T-helper 2 cell treated with Interferon-gamma antibody and Interleukin-4, amounts not matched to agents 5 μg/mL and 100 μg/mL, for 36 hours (primary cell): ENCODE measurements at regions not wholly inside any gene's neighbourhood (a gene's known extent, or its start where the extent isn't known, plus 50 kb on each side); places are given as distances from the start of the nearest gene placed in this dataset.

Source experiments
- DNase-seq: peaks from one replicate; pipeline ENCODE4 v3.0.0; 2021; ENCODE audit warnings: low spot score
- H3K27ac Mint-ChIP-seq: one replicate; pipeline ENCODE4 v1.8.0; 2021; ENCODE audit warnings: mild to moderate bottlenecking, mixed read lengths
- H3K27me3 Mint-ChIP-seq: one replicate; pipeline ENCODE4 v1.8.0; 2021; ENCODE audit warnings: low read depth, mixed read lengths
- H3K36me3 Mint-ChIP-seq: one replicate; pipeline ENCODE4 v1.8.0; 2021; ENCODE audit warnings: low read depth, mixed read lengths
- H3K4me1 Mint-ChIP-seq: one replicate; pipeline ENCODE4 v1.8.0; 2021; ENCODE audit warnings: low read depth, mixed read lengths
- H3K4me3 Mint-ChIP-seq: one replicate; pipeline ENCODE4 v1.8.0; 2022; ENCODE audit warnings: mild to moderate bottlenecking, moderate library complexity, mixed read lengths
- H3K9me3 Mint-ChIP-seq: one replicate; pipeline ENCODE4 v1.8.0; 2021; ENCODE audit warnings: mixed read lengths

- no peaks in the 10 kb centered on the region for H3K36me3 Mint-ChIP-seq
- H3K27me3 Mint-ChIP-seq = no peaks in the 10 kb centered on the region
- no peak overlapping the region for H3K27ac Mint-ChIP-seq
- H3K4me1 Mint-ChIP-seq = peaks cover 10% of the 10 kb centered on the region
- no peak overlapping the region for H3K4me3 Mint-ChIP-seq
- no peak for DNase-seq
- no peaks in the 10 kb centered on the region for H3K9me3 Mint-ChIP-seq
Measured at GRCh38 chrX:42098900-42099299, 175.5 kb upstream of the CASK start.

- no peak overlapping the region for H3K27ac Mint-ChIP-seq
- H3K4me1 Mint-ChIP-seq = peaks cover 9% of the 10 kb centered on the region
- H3K27me3 Mint-ChIP-seq = no peaks in the 10 kb centered on the region
- no peak for DNase-seq
- H3K36me3 Mint-ChIP-seq = no peaks in the 10 kb centered on the region
- H3K9me3 Mint-ChIP-seq = no peaks in the 10 kb centered on the region
- H3K4me3 Mint-ChIP-seq = no peak overlapping the region
Measured at GRCh38 chrX:42097486-42097885, 174.1 kb upstream of the CASK start.

GRCh38 chrX:42096265-42096920, 173.0 kb upstream of the CASK start:
- no peak for DNase-seq
- Mint-ChIP-seq H3K36me3 (no peaks in the 10 kb centered on the region), H3K4me3 (no peak overlapping the region), H3K4me1 (peaks cover 9% of the 10 kb centered on the region), H3K9me3 (no peaks in the 10 kb centered on the region), H3K27ac (no peak overlapping the region), H3K27me3 (no peaks in the 10 kb centered on the region)

GRCh38 chrX:42094218-42094617, 170.9 kb upstream of the CASK start:
- peaks cover 18% of the 10 kb centered on the region for H3K4me1 Mint-ChIP-seq
- H3K36me3 Mint-ChIP-seq = no peaks in the 10 kb centered on the region
- no peaks in the 10 kb centered on the region for H3K9me3 Mint-ChIP-seq
- peak overlapping the region; percentile 31 for H3K27ac Mint-ChIP-seq
- no peak for DNase-seq
- no peaks in the 10 kb centered on the region for H3K27me3 Mint-ChIP-seq
- H3K4me3 Mint-ChIP-seq = no peak overlapping the region

DNA sequence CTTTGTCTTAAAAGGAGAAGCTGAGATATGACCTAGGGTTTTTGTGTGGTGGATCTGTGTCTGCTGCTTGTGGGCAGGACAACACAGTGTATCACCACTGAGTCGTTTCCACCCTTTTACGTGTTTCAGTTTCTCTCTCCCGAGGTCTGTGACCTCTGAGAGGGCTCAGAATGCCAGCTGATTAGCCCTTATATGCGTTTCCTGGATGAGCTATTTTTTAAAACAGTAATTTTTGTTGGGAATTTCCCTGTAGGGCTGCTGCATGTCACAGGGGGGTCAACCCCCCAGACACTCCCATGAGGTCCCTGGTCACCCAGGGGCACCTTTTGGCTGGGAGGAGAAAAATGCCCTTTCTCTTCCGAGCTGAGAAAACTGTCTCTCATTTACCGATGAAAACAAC, 170.4 kb upstream of the CASK start:
- Mint-ChIP-seq H3K4me3 (no peak overlapping the region), H3K9me3 (no peaks in the 10 kb centered on the region), H3K27ac (peak overlapping the region; percentile 31), H3K27me3 (no peaks in the 10 kb centered on the region), H3K4me1 (peaks cover 20% of the 10 kb centered on the region), H3K36me3 (no peaks in the 10 kb centered on the region)
- peak; percentile 9 for DNase-seq

DNA sequence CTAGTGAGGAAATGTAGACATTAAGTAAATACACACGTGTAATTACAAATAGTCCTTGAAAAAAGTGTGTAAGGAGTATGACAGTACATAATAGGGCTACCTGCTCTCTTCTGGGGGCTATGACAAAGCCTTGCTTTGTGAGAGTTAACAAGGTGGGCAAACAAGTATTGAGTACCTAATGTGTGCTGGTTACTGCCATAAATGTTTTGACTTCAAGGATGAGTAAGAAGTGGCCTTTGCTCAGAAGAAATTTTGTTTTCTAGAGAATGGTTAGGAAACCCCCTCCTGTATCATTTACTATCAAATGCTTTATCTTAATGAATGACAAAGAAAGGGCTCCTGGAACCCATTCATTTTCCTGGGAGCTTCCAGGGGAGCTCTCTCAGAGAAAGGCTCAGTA, 167.0 kb upstream of the CASK start:
- Mint-ChIP-seq H3K36me3 (no peaks in the 10 kb centered on the region), H3K4me1 (peaks cover 20% of the 10 kb centered on the region), H3K27me3 (no peaks in the 10 kb centered on the region), H3K4me3 (no peak overlapping the region), H3K9me3 (no peaks in the 10 kb centered on the region), H3K27ac (no peak overlapping the region)
- no peak for DNase-seq

DNA sequence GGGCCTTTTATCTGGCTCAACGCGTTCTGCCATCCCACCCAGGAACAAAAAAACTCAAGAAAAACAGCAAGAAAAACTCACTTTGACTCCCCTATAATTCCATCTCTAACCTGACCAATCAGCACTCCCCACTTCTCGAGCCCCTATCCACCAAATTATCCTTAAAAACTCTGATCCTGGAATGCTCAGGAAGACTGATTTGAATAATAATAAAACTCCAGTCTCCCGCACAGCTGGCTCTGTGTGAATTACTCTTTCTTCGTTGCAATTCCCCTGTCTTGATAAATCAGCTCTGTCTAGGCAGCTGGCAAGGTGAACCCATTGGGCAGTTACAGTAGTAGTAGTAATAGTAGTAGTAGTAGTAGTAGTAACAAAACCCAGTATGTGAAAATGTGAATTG, 165.7 kb upstream of the CASK start:
- Mint-ChIP-seq H3K27ac (no peak overlapping the region), H3K9me3 (no peaks in the 10 kb centered on the region), H3K36me3 (no peaks in the 10 kb centered on the region), H3K4me3 (no peak overlapping the region), H3K4me1 (peaks cover 16% of the 10 kb centered on the region), H3K27me3 (no peaks in the 10 kb centered on the region)
- DNase-seq = no peak

DNA sequence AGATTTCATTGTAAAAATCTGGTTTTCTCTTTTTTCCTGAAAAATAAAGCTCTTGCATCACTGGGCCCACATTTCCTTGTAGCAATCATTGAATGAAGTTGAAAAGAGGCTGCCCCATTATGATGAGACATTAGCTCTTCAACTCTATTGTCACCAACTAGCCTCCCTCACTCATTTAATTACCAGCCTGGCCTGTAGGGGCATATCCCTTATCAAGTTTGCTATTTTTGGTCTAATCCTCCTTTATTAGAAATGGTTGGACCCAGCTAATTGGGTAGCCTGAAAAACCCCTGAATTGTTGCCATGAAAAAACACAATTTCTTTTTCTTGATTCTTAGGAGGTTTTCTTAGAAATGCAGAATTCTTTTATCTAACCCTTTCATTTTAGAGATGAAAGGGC, 164.6 kb upstream of the CASK start:
- Mint-ChIP-seq H3K36me3 (no peaks in the 10 kb centered on the region), H3K27ac (no peak overlapping the region), H3K4me1 (peaks cover 11% of the 10 kb centered on the region), H3K9me3 (no peaks in the 10 kb centered on the region), H3K4me3 (no peak overlapping the region), H3K27me3 (no peaks in the 10 kb centered on the region)
- no peak for DNase-seq

DNA sequence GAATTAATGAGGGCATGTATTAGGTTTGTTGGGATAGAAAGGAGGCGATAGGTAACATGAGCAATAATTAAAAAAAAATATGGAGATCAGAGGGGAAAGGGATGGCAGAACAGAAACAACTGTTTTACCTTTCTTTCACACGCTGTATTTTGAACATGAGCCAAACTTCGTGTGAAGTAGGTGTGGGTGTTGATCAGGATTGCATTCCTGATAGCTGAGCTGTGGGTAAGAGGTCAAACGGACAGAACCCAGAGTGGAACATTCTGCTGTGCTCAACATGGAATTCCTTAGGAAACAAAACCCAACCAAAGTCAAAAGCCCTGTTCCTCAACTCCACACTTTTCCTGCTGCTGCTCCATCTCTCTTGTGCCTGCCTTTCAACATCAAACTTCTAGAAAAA, 162.5 kb upstream of the CASK start:
- no peaks in the 10 kb centered on the region for H3K36me3 Mint-ChIP-seq
- H3K27ac Mint-ChIP-seq = no peak overlapping the region
- no peaks in the 10 kb centered on the region for H3K27me3 Mint-ChIP-seq
- H3K9me3 Mint-ChIP-seq = no peaks in the 10 kb centered on the region
- H3K4me1 Mint-ChIP-seq = peaks cover 11% of the 10 kb centered on the region
- no peak overlapping the region for H3K4me3 Mint-ChIP-seq
- DNase-seq = no peak

DNA sequence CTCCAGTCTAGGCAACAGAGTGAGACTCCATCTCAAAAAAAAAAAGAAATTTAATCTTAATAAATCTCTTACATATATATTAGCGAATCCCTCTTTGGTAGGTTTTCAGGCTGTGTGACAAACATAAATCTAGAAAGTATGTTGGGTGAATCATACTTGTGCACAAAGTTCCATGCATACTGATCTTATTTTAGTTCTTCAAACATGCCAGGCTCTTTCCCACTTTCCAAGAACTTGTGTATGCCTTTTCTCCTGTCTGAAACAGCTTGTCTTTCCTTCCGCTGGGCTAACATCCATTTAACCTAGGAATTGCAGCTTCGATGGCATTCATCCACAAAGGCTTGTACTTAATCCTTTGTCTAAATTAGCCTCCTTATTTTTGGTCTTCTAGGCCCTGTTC, 156.6 kb upstream of the CASK start:
- Mint-ChIP-seq H3K4me1 (peaks cover 5% of the 10 kb centered on the region), H3K4me3 (no peak overlapping the region), H3K27ac (no peak overlapping the region), H3K9me3 (peaks cover 6% of the 10 kb centered on the region), H3K36me3 (no peaks in the 10 kb centered on the region), H3K27me3 (no peaks in the 10 kb centered on the region)
- DNase-seq = no peak

- Mint-ChIP-seq H3K27me3 (no peaks in the 10 kb centered on the region), H3K9me3 (peaks cover 6% of the 10 kb centered on the region), H3K4me1 (peaks cover 8% of the 10 kb centered on the region), H3K36me3 (no peaks in the 10 kb centered on the region), H3K4me3 (no peak overlapping the region), H3K27ac (no peak overlapping the region)
- DNase-seq = no peak
Measured at GRCh38 chrX:42077675-42078074, 154.3 kb upstream of the CASK start.

- Mint-ChIP-seq H3K36me3 (no peaks in the 10 kb centered on the region), H3K27ac (no peak overlapping the region), H3K9me3 (peaks cover 6% of the 10 kb centered on the region), H3K4me3 (no peak overlapping the region), H3K27me3 (no peaks in the 10 kb centered on the region), H3K4me1 (peaks cover 8% of the 10 kb centered on the region)
- no peak for DNase-seq
Measured at GRCh38 chrX:42075032-42075431, 151.7 kb upstream of the CASK start.

DNA sequence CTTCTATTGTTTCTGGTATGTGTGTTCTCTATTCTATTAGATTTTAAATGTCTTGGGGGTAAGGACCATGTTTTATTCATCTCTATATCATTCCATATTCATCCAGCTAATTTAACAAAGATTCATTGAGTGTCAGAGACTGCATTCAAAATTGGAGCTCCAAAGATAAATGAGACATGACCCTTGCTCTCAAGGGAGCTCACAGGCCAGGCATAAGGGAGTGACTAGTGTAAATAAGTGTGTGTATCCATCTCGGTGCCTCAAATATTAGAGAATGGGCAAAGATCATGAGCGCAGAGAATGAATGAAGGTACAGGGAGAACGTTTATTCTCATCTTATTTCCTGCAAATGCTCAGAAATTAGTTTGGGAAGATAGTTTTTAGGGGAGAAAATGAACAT, 150.1 kb upstream of the CASK start:
- Mint-ChIP-seq H3K4me3 (no peak overlapping the region), H3K27me3 (no peaks in the 10 kb centered on the region), H3K9me3 (no peaks in the 10 kb centered on the region), H3K36me3 (no peaks in the 10 kb centered on the region), H3K27ac (no peak overlapping the region), H3K4me1 (peaks cover 8% of the 10 kb centered on the region)
- no peak for DNase-seq

DNA sequence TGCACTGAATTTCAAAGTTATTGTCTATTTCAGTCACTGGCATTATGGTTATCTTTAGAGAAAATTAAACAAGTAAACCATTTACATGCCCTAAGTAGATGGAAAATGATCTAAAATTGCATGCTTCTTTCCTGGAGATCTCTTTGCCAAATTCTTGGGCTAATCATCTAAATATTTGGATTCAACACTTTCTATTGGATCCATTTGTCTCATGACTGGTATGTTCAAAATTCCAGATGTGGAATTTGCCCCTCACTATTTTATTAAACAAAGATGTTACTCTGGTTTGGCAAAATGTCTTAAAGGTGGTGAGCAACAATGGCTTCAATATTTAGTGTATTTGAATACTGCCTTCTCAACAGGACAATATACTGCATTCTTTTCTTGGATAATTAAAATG, 147.5 kb upstream of the CASK start:
- Mint-ChIP-seq H3K36me3 (no peaks in the 10 kb centered on the region), H3K4me1 (peaks cover 8% of the 10 kb centered on the region), H3K27me3 (no peaks in the 10 kb centered on the region), H3K9me3 (no peaks in the 10 kb centered on the region), H3K4me3 (no peak overlapping the region), H3K27ac (no peak overlapping the region)
- no peak for DNase-seq

GRCh38 chrX:42054256-42054655, 130.9 kb upstream of the CASK start:
- Mint-ChIP-seq H3K9me3 (no peaks in the 10 kb centered on the region), H3K4me3 (no peak overlapping the region), H3K27ac (no peak overlapping the region), H3K27me3 (no peaks in the 10 kb centered on the region), H3K4me1 (no peaks in the 10 kb centered on the region), H3K36me3 (no peaks in the 10 kb centered on the region)
- DNase-seq = no peak
